ENCODE measurements at regions not wholly inside any gene's neighbourhood (a gene's known extent, or its start where the extent isn't known, plus 50 kb on each side); places are given as distances from the start of the nearest gene placed in this dataset.

- DNase-seq (peak in 1 of 6 donors; percentile 32), ATAC-seq (no peak), FAIRE-seq (no peak)
- H3K27ac ChIP-seq = no peak overlapping the region
- H3K9me3 ChIP-seq = no peaks in the 10 kb centered on the region
- intact Hi-C loops (cut with DNase I) = no loop called here
- no peak overlapping the region for H3K4me3 ChIP-seq
- H3K36me3 ChIP-seq = no peaks in the 10 kb centered on the region
- H3K27me3 ChIP-seq = no peaks in the 10 kb centered on the region
- 83 to 85% methylated on average over 28 of the region's 28 CpGs for WGBS, 2 donors
- TF ChIP-seq CTCF (IDR thresholded peaks at IDR 0.05) = no peak
- no peaks in the 10 kb centered on the region for H3K4me1 ChIP-seq
These were observed 180.7 kb upstream of the TLE4 start for GRCh38 chr9:79390781-79391770.

DNA sequence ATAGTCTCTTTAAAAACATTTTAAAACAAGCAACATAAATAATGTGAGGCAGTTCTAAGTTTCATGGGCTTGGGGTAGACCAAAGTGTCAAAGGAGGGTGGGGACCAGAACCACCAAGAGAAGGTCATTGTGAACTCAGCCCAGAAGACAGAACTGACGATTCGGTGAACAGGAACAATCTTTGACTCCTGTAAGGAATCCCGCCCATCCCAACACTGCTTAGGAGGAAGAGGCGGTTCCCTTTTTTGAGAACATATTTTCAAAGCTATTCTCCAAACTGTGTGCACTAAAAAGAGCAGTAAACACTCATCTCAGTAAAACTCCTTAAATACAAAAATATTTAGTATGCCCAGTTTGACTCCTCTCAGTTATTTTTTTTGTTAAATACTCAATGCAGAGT is 176.5 kb upstream of the TLE4 start:
- no peak for TF ChIP-seq CTCF (IDR thresholded peaks at IDR 0.05)
- H3K9me3 ChIP-seq = no peaks in the 10 kb centered on the region
- no peaks in the 10 kb centered on the region for H3K27me3 ChIP-seq
- H3K36me3 ChIP-seq = no peaks in the 10 kb centered on the region
- FAIRE-seq = no peak
- no peak for DNase-seq
- H3K27ac ChIP-seq = no peak overlapping the region
- 71 to 75% methylated on average over 4 of the region's 4 CpGs for WGBS, 2 donors
- no peak overlapping the region for H3K4me3 ChIP-seq
- intact Hi-C loops (cut with DNase I) = no loop called here
- no peaks in the 10 kb centered on the region for H3K4me1 ChIP-seq
- no peak for ATAC-seq

DNA sequence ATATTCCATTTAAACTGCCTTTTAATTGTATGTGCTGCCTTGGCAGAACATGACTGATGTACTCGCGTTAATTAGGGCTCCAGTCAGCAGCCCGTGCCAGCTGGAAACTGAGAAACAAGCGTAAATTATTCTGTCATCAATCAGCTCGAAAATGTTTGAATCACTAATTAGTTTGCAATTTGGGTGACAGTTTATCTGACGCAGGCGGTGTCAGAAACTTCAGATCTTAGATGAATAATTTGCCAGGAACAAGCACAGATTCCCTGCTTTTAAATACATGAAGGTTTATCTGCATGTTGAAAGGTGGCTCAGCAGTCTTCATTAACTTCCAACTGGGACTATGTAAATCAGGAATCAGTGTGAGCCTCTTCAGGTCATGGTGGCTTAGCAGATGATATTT is 176.0 kb upstream of the TLE4 start:
- no peaks in the 10 kb centered on the region for H3K36me3 ChIP-seq
- no peak overlapping the region for H3K4me3 ChIP-seq
- H3K4me1 ChIP-seq = no peaks in the 10 kb centered on the region
- no peaks in the 10 kb centered on the region for H3K9me3 ChIP-seq
- FAIRE-seq (no peak), DNase-seq (no peak), ATAC-seq (no peak)
- WGBS, 2 donors = 27% methylated on average over 7 of the region's 7 CpGs
- no peaks in the 10 kb centered on the region for H3K27me3 ChIP-seq
- H3K27ac ChIP-seq = no peak overlapping the region
- intact Hi-C loops (cut with DNase I) = no loop called here
- TF ChIP-seq CTCF (IDR thresholded peaks at IDR 0.05) = no peak

DNA sequence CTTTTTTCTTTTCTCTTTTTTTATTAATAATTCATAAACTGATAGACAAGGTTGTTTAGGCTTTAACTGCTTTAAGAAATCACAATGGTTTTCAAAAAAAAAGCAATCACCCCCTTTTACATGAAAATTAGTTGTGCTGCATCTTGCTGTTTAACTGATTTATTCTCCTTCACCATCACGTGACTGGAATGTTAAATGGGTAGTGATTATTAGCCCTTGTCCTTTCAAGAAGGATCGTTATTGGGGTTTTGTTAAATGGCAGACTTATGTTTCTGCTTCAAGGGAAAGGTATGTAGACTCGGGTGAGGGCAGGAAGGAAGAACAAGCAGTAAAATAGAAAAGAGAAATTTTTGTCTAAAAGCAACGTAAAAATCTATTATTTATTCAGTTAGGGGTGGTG is 175.6 kb upstream of the TLE4 start:
- no peaks in the 10 kb centered on the region for H3K27me3 ChIP-seq
- H3K27ac ChIP-seq = no peak overlapping the region
- WGBS, 2 donors = 27 to 52% methylated on average over 4 of the region's 4 CpGs
- DNase-seq (no peak), FAIRE-seq (no peak), ATAC-seq (no peak)
- H3K4me1 ChIP-seq = no peaks in the 10 kb centered on the region
- H3K9me3 ChIP-seq = no peaks in the 10 kb centered on the region
- H3K36me3 ChIP-seq = no peaks in the 10 kb centered on the region
- no peak for TF ChIP-seq CTCF (IDR thresholded peaks at IDR 0.05)
- H3K4me3 ChIP-seq = no peak overlapping the region
- intact Hi-C loops (cut with DNase I) = no loop called here

GRCh38 chr9:79403495-79403894 is 168.3 kb upstream of the TLE4 start:
- Histone ChIP-seq H3K27me3 (no peaks in the 10 kb centered on the region), H3K27ac (no peak overlapping the region), H3K4me1 (no peaks in the 10 kb centered on the region), H3K9me3 (no peaks in the 10 kb centered on the region), H3K36me3 (no peaks in the 10 kb centered on the region), H3K4me3 (no peak overlapping the region)
- intact Hi-C loops (cut with DNase I) = no loop called here
- FAIRE-seq = no peak
- TF ChIP-seq CTCF (IDR thresholded peaks at IDR 0.05) = no peak
- WGBS, 2 donors = 94 to 95% methylated on average over 2 of the region's 2 CpGs
- DNase-seq = no peak
- no peak for ATAC-seq

Data from pancreas (tissue), 10 donors.